SK-N-SH (cell line): ENCODE measurements at regions not wholly inside any gene's neighbourhood (a gene's known extent, or its start where the extent isn't known, plus 50 kb on each side); places are given as distances from the start of the nearest gene placed in this dataset.
"Not testable (repeated sequence)": the region's sequence is repeated elsewhere in the genome, so short reads cannot be mapped to it uniquely, and the experiment has no call there.

Experiments
- CTCF ChIA-PET: fragments of 300-600, 350-600 bp; formaldehyde crosslinking; extraction: SDS; loops from one replicate; lab custom pipeline; 2021; lab: Yijun Ruan, JAX
- POLR2A ChIA-PET: fragments of 350-600 bp; sonication (Branson Sonifier 250); formaldehyde crosslinking; extraction: SDS; loops from one replicate; lab custom pipeline; 2020; ENCODE audit warnings: antibody characterized with exemption, inconsistent platforms; lab: Yijun Ruan, JAX
- DNase-seq: peaks from one replicate; pipeline ENCODE4 v3.0.0; 2012
- H2AFZ ChIP-seq: fragments of 200-600 bp; sonication (generic); 2 replicates; pipeline ENCODE4 v1.8.1; 2016; ENCODE audit warnings: antibody characterized with exemption, mild to moderate bottlenecking, low read depth
- H3F3A ChIP-seq: fragments of 200-600 bp; sonication (generic); replicated peaks from 2 replicates; pipeline ENCODE3; 2016; ENCODE audit warnings: antibody characterized with exemption, mild to moderate bottlenecking; ENCODE audit not compliant: insufficient read depth
- H3K27ac ChIP-seq, 2 experiments: fragments of 200-500 bp in 1 of 2; fragments of 200-600 bp in 1 of 2; sonication (Bioruptor generic) in 1 of 2; sonication (generic), shearing (Covaris generic) in 1 of 2; 2 replicates each; pipeline versions ENCODE4 v1.5.1 to v1.6.1; 2014 to 2016; ENCODE audit warnings: low read depth in 2 of 2, inconsistent platforms in 1 of 2, low read length in 1 of 2, mild to moderate bottlenecking in 1 of 2, mixed read lengths in 1 of 2
- H3K27me3 ChIP-seq: fragments of 200-600 bp; sonication (generic), shearing (Covaris generic); 2 replicates; pipeline ENCODE4 v1.6.1; 2016; ENCODE audit warnings: mixed run types; ENCODE audit not compliant: insufficient read depth
- H3K36me3 ChIP-seq, 2 experiments: fragments of 200-500 bp in 1 of 2; fragments of 200-600 bp in 1 of 2; sonication (Bioruptor generic) in 1 of 2; sonication (generic) in 1 of 2; replicated peaks in 1 of 2; 2 replicates each; pipeline versions ENCODE3 to v1.5.1; 2014 to 2016; ENCODE audit warnings: low read length in 1 of 2, mild to moderate bottlenecking in 1 of 2; ENCODE audit not compliant: insufficient read depth in 2 of 2, control insufficient read depth in 1 of 2
- H3K4me1 ChIP-seq, 2 experiments: fragments of 200-500 bp in 1 of 2; fragments of 200-600 bp in 1 of 2; sonication (Bioruptor generic) in 1 of 2; sonication (generic), shearing (Covaris generic) in 1 of 2; 2 replicates each; pipeline versions ENCODE4 v1.5.1 to v1.6.1; 2014 to 2016; ENCODE audit warnings: low read depth in 1 of 2, low read length in 1 of 2, mixed run types in 1 of 2; ENCODE audit not compliant: insufficient read depth in 2 of 2, control insufficient read depth in 1 of 2
- H3K4me2 ChIP-seq: fragments of 200-600 bp; sonication (generic), shearing (Covaris generic); 2 replicates; pipeline ENCODE4 v1.6.1; 2017; ENCODE audit warnings: mixed run types
- H3K4me3 ChIP-seq, 2 experiments: fragments of 200-500 bp in 1 of 2; fragments of 200-600 bp in 1 of 2; sonication (Bioruptor generic) in 1 of 2; sonication (generic), shearing (Covaris generic) in 1 of 2; 2 replicates each; pipeline versions ENCODE4 v1.5.1 to v1.8.1; 2014 to 2016; ENCODE audit warnings: low read depth in 2 of 2, inconsistent platforms in 1 of 2, low read length in 1 of 2, mild to moderate bottlenecking in 1 of 2, mixed read lengths in 1 of 2, moderate library complexity in 1 of 2
- H3K79me2 ChIP-seq: fragments of 200-600 bp; sonication (generic); 2 replicates; pipeline ENCODE4 v1.8.1; 2017; ENCODE audit warnings: mild to moderate bottlenecking; ENCODE audit not compliant: insufficient read depth
- H3K9ac ChIP-seq: fragments of 200-600 bp; sonication (generic); 2 replicates; pipeline ENCODE4 v1.6.1; 2017; ENCODE audit warnings: mixed run types
- H3K9me2 ChIP-seq: fragments of 200-600 bp; sonication (generic); 2 replicates; pipeline ENCODE4 v1.6.1; 2017; ENCODE audit warnings: mixed run types
- H3K9me3 ChIP-seq: fragments of 200-600 bp; sonication (generic); 2 replicates; pipeline ENCODE4 v1.6.1; 2017; ENCODE audit warnings: mixed run types, mild to moderate bottlenecking, moderate library complexity
- H4K20me1 ChIP-seq: fragments of 200-600 bp; sonication (generic); 2 replicates; pipeline ENCODE4 v1.6.1; 2017; ENCODE audit warnings: mild to moderate bottlenecking, mixed run types; ENCODE audit not compliant: insufficient read depth
- EP300 ChIP-seq, 2 experiments: IDR thresholded peaks; 2 replicates each; pipeline versions ENCODE4 v1.4.0 to v1.6.1; 2012; ENCODE audit warnings: borderline replicate concordance in 1 of 2, low read depth in 1 of 2, low read length in 1 of 2
- FOXJ3 ChIP-seq: sonication (generic); formaldehyde crosslinking; IDR thresholded peaks from 2 replicates; pipeline ENCODE4 v1.5.1; 2020; ENCODE audit warnings: mild to moderate bottlenecking, missing genetic modification reagents
- GABPA ChIP-seq: IDR thresholded peaks from 2 replicates; pipeline ENCODE4 v1.4.0; 2012; ENCODE audit warnings: low read depth, mild to moderate bottlenecking
- MAX ChIP-seq: IDR thresholded peaks from 2 replicates; pipeline ENCODE4 v1.4.0; 2012; ENCODE audit warnings: low read depth
- POLR2AphosphoS5 ChIP-seq: IDR thresholded peaks from 2 replicates; pipeline ENCODE4 v1.6.1; 2012; ENCODE audit warnings: low read depth, low read length
- RCOR1 ChIP-seq: fragments of 150-350 bp; IDR thresholded peaks from 2 replicates; pipeline ENCODE4 v1.6.1; 2017; ENCODE audit warnings: antibody characterized with exemption, low read length
- REST ChIP-seq: IDR thresholded peaks from 2 replicates; pipeline ENCODE4 v1.6.1; 2012; ENCODE audit warnings: mild to moderate bottlenecking, low read depth, low read length, moderate library complexity
- RFX5 ChIP-seq: IDR thresholded peaks from 2 replicates; pipeline ENCODE4 v1.6.1; 2012; ENCODE audit warnings: mild to moderate bottlenecking, improper control_type of control experiment, low read length
- RXRA ChIP-seq: IDR thresholded peaks from 2 replicates; pipeline ENCODE4 v1.4.0; 2012; ENCODE audit warnings: low read depth, mild to moderate bottlenecking, borderline replicate concordance
- SIN3A ChIP-seq: IDR thresholded peaks from 2 replicates; pipeline ENCODE4 v1.6.1; 2012; ENCODE audit warnings: low read depth, mild to moderate bottlenecking, low read length, moderate library complexity, borderline replicate concordance
- SMC3 ChIP-seq: IDR thresholded peaks from 2 replicates; pipeline ENCODE4 v1.6.1; 2012; ENCODE audit warnings: low read depth, low read length, improper control_type of control experiment
- TCF12 ChIP-seq: IDR thresholded peaks from 2 replicates; pipeline ENCODE4 v1.4.0; 2012
- TEAD4 ChIP-seq: IDR thresholded peaks from 2 replicates; pipeline ENCODE4 v1.4.0; 2012; ENCODE audit warnings: mild to moderate bottlenecking, borderline replicate concordance; ENCODE audit not compliant: insufficient read depth
- ZBTB33 ChIP-seq: IDR thresholded peaks from 2 replicates; pipeline ENCODE4 v1.4.0; 2012; ENCODE audit warnings: low read depth, borderline replicate concordance
- WGBS: methylation state at CpG from one replicate; pipeline ENCODE4 v1.1.6; 2017; ENCODE audit warnings: low lambda C conversion rate; 5-methylcytosine and 5-hydroxymethylcytosine counted together

DNA sequence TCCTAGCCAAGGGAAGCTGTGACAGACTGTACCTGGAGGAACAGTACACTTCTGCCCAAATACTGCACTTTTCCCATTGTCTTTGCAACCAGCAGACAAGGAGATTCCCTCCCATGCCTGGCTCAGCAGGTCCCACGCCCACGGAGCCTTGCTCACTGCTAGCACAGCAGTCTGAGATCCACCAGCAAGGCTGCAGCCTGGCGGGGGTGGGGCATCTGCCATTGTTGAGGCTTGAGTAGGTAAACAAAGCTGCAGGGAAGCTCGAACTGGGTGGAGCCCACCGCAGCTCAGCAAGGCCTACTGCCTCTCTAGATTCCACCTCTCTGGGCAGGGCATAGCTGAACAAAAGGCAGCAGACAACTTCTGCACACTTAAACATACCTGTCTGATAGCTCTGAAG lies 268.9 kb downstream of the OSR1 start:
- POLR2A ChIA-PET, H3K9me2 ChIP-seq, H3K79me2 ChIP-seq, H2AFZ ChIP-seq, H3K4me3 ChIP-seq, H3F3A ChIP-seq, DNase-seq, H3K9me3 ChIP-seq, H3K27ac ChIP-seq, H3K9ac ChIP-seq, H3K27me3 ChIP-seq, H3K36me3 ChIP-seq, H4K20me1 ChIP-seq, H3K4me1 ChIP-seq, H3K4me2 ChIP-seq: not testable (repeated sequence)
- 54% methylated on average over 4 of the region's 5 CpGs for WGBS
- CTCF ChIA-PET, result interaction anchor here (1.2 kb wide), 1 partner anchor 20 kb away, joined by 3 read pairs; no protein-coding TSS in a partner anchor

DNA sequence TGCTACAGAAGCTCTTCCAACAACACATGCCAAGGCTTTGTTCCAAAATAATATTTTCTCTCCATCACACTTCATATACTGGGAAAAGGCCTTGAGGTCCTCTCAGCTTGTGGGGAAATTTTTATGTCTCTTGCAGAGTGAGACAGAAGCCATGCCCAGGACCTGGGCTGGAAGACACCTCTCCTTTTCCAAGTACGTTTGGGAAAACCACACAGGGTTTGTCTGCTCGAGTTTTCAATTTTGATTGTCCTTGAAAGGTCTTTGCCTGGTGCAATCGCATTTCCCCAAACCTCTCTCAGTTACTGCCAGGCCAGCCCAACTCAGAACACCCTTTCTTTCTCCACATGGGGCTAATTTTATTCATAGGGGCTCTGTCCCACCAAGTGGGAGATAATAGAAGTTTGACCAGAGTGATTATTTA lies 272.2 kb downstream of the OSR1 start:
- Histone ChIP-seq H3K9me3 (no peaks in the 10 kb centered on the region), H3K9me2 (no peaks in the 10 kb centered on the region), H3K27me3 (no peaks in the 10 kb centered on the region), H3K4me3 (no peak overlapping the region), H4K20me1 (no peaks in the 10 kb centered on the region), H2AFZ (no peak overlapping the region), H3K27ac (no peak overlapping the region), H3K79me2 (no peaks in the 10 kb centered on the region), H3K36me3 (peaks cover 0 to 3% of the 10 kb centered on the region in 2 experiments), H3K9ac (no peak overlapping the region), H3K4me1 (no peaks in the 10 kb centered on the region), H3K4me2 (no peak overlapping the region), H3F3A (no peaks in the 10 kb centered on the region)
- 75% methylated on average over 3 of the region's 3 CpGs for WGBS
- DNase-seq, result no peak
- ChIA-PET POLR2A (no interaction called here), CTCF (no interaction called here)
- no peak for TF ChIP-seq GABPA
- TF ChIP-seq SMC3, result no peak
- no peak for TF ChIP-seq ZBTB33
- no peak for TF ChIP-seq MAX
- TF ChIP-seq RCOR1, result no peak
- TF ChIP-seq POLR2AphosphoS5, result no peak

GRCh38 chr2:19078709-19079108 lies 279.7 kb downstream of the OSR1 start:
- no peak overlapping the region for H2AFZ ChIP-seq
- no peak for DNase-seq
- peaks cover 0 to 4% of the 10 kb centered on the region in 2 experiments; a peak in 1 of 4 replicates for H3K4me1 ChIP-seq
- no peaks in the 10 kb centered on the region for H3K9me2 ChIP-seq
- H3K9ac ChIP-seq, result no peak overlapping the region
- no peaks in the 10 kb centered on the region for H3K9me3 ChIP-seq
- H3K4me2 ChIP-seq, result no peak overlapping the region
- no peak overlapping the region for H3K4me3 ChIP-seq
- H3K36me3 ChIP-seq, result no peaks in the 10 kb centered on the region
- ChIA-PET CTCF (no interaction called here), POLR2A (no interaction called here)
- no peaks in the 10 kb centered on the region for H3K79me2 ChIP-seq
- H3F3A ChIP-seq, result no peaks in the 10 kb centered on the region
- H3K27ac ChIP-seq, result no peak overlapping the region
- H4K20me1 ChIP-seq, result no peaks in the 10 kb centered on the region
- no peaks in the 10 kb centered on the region for H3K27me3 ChIP-seq
- TF ChIP-seq TCF12 (no peak), SIN3A (no peak), RFX5 (no peak), ZBTB33 (no peak), MAX (no peak), FOXJ3 (no peak), RCOR1 (no peak), TEAD4 (no peak), REST (no peak), EP300 (IDR thresholded peaks at IDR 0.05; ENCODE audit: borderline replicate concordance in 1 of 2, low read depth in 1 of 2, low read length in 1 of 2) (no peak), RXRA (no peak)
